ENCODE measurements at regions not wholly inside any gene's neighbourhood (a gene's known extent, or its start where the extent isn't known, plus 50 kb on each side); places are given as distances from the start of the nearest gene placed in this dataset.

DNA sequence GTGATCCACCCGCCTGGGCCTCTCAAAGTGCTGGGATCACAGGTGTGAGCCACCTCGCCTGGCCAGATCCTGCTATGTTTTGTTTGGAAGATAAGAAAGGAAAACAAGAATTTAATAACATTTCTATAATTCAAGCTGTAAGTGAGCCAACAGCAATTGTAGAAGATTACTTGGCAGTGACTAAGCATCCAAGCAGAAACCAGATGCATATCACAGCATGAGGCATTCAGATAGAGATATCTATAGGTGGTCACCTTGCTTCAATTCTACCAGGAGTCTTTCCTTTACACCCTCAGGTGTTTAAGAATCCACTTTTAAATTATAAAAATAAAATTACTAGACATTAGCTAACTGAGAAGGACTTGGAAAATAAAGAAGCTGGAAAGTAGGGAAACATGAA, 83.9 kb upstream of the ATF7IP start:
- Histone ChIP-seq H3K4me3 (replicated peaks in 1 of 3) (no peak overlapping the region), H3K27ac (no peak overlapping the region), H3K9me3 (no peaks in the 10 kb centered on the region), H3K4me1 (no peaks in the 10 kb centered on the region), H3K36me3 (no peaks in the 10 kb centered on the region), H3K27me3 (no peaks in the 10 kb centered on the region)
- intact Hi-C loops (cut with DNase I), result no loop called here
- 94 to 99% methylated on average over 2 of the region's 2 CpGs for WGBS, 2 donors
- no peak for DNase-seq
- TF ChIP-seq, protein P1, sequence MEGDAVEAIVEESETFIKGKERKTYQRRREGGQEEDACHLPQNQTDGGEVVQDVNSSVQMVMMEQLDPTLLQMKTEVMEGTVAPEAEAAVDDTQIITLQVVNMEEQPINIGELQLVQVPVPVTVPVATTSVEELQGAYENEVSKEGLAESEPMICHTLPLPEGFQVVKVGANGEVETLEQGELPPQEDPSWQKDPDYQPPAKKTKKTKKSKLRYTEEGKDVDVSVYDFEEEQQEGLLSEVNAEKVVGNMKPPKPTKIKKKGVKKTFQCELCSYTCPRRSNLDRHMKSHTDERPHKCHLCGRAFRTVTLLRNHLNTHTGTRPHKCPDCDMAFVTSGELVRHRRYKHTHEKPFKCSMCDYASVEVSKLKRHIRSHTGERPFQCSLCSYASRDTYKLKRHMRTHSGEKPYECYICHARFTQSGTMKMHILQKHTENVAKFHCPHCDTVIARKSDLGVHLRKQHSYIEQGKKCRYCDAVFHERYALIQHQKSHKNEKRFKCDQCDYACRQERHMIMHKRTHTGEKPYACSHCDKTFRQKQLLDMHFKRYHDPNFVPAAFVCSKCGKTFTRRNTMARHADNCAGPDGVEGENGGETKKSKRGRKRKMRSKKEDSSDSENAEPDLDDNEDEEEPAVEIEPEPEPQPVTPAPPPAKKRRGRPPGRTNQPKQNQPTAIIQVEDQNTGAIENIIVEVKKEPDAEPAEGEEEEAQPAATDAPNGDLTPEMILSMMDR (IDR thresholded peaks at IDR 0.05), result no peak
- no peak for TF ChIP-seq POLR2A (IDR thresholded peaks at IDR 0.05)

DNA sequence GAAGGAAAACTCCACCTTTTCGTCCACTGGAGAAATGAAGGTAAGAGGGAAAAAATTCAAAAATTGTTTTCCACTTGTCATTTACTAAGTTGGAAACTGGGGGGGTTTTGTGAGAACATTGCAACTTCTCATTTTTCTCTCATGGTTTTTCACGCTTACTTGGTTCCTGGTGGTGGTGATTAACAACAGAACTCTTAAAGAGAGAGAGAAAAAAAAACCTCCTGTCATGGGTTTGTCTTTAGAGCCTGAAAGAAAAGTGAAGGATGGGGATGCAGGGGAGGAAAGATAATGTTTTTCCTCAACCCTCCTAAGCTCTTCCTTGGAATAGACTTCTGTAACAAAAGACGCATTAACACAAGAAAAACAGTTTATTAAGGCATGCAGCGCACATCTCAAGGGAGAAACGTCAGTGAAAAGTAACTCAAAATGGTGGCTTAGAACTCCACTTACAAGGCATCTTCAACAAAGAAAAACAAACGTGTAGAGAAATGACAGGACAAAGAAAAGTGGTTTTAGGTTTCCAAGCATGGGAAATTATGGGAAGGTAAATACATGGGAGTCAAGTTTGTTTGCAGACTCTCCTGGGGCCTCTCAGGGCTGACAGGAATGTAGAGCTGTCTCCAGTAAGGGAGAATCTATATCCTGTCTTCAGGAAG, 81.9 kb upstream of the ATF7IP start:
- H3K36me3 ChIP-seq, result no peaks in the 10 kb centered on the region
- H3K4me3 ChIP-seq (replicated peaks in 1 of 3), result no peak overlapping the region
- WGBS, 2 donors, result 47 to 53% methylated on average over 6 of the region's 6 CpGs
- H3K27ac ChIP-seq, result no peak overlapping the region
- TF ChIP-seq, protein P1 (IDR thresholded peaks at IDR 0.05), result peak in 1 of 6 experiments; percentile 10
- no peak for TF ChIP-seq POLR2A (IDR thresholded peaks at IDR 0.05)
- no peak for DNase-seq
- no peaks in the 10 kb centered on the region for H3K4me1 ChIP-seq
- H3K9me3 ChIP-seq, result no peaks in the 10 kb centered on the region
- H3K27me3 ChIP-seq, result no peaks in the 10 kb centered on the region
- intact Hi-C loops (cut with DNase I), result no loop called here

DNA sequence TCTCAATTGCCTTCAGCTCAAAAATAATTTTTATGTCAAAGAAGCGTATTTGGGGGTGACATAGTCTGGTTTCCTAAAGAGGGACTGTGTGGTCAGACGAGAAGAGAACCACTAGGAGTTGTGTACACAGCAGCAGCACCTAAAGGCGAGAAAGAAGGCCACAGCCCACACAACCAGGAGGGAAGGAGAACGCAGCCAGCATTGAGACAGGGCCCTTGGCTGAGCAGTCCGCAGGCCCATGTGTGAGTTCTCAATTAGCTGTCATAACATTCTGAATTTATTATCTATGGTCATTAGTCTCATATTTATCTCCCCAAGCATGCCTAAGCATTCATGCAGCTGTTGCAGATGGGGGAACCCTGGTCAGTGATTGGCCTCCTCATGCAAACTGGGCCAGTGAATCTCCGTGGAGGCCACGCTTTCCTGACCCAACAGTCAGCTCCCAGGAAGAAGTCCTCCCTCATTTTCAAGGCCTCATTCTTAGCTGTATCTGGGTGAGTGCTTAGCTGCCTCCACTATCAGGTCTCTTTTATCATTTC, 81.2 kb upstream of the ATF7IP start:
- H3K27ac ChIP-seq, result no peak overlapping the region

DNA sequence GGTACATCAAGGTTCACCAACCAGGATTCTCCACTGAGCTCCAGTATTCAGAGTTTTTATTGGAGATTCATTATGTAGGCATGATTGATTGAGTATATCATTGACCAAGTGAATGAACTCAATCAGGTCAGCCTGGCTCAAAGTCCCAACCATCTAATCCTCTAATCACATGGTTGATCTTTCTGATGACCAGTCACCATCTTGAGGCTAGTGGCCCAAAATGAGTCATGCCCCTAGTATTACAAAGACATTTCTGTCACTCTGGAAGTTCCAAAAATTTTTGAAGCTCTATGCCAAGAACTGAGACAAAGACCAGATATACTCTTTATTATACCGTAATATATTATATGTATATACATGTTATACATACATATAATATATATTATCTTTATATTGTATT, 75.9 kb upstream of the ATF7IP start:
- Histone ChIP-seq H3K9me3 (no peaks in the 10 kb centered on the region), H3K27ac (no peak overlapping the region), H3K27me3 (no peaks in the 10 kb centered on the region), H3K36me3 (no peaks in the 10 kb centered on the region), H3K4me3 (replicated peaks in 1 of 3) (no peak overlapping the region), H3K4me1 (no peaks in the 10 kb centered on the region)
- TF ChIP-seq POLR2A (IDR thresholded peaks at IDR 0.05), result no peak
- 87 to 93% methylated on average over 1 of the region's 1 CpG for WGBS, 2 donors
- intact Hi-C loops (cut with DNase I), result no loop called here
- no peak for DNase-seq

More for the DNA sequence above, 81.2 kb upstream of the ATF7IP start:
- Histone ChIP-seq H3K27me3 (no peaks in the 10 kb centered on the region), H3K9me3 (no peaks in the 10 kb centered on the region), H3K4me3 (replicated peaks in 1 of 3) (no peak overlapping the region), H3K36me3 (no peaks in the 10 kb centered on the region), H3K4me1 (no peaks in the 10 kb centered on the region)
- WGBS, 2 donors, result 79 to 82% methylated on average over 7 of the region's 7 CpGs
- TF ChIP-seq, protein P1 (IDR thresholded peaks at IDR 0.05), result no peak
- TF ChIP-seq POLR2A (IDR thresholded peaks at IDR 0.05), result no peak
- intact Hi-C loops (cut with DNase I), result no loop called here
- no peak for DNase-seq

DNA sequence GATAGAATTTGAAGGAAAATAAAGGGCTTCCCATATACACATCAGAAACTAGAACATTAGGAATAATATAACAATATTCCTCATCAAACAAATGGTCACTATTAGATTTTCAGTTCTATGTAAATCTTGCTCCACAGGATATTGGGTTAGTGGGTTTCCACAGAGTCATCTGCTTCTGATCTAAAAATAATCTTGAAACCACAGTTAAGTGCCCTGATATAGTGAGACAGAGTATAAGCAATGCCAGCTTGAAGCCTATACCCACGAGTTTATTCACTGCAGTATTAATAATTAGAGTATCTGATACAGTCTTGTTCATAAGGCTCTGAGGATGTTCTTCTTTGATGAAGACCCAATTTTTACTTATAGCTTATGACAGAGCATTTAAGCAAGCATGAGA, 74.5 kb upstream of the ATF7IP start:
- DNase-seq, result no peak
- 79 to 92% methylated on average over 1 of the region's 1 CpG for WGBS, 2 donors
- no peak for TF ChIP-seq POLR2A (IDR thresholded peaks at IDR 0.05)
- TF ChIP-seq, protein P1 (IDR thresholded peaks at IDR 0.05), result no peak
- Histone ChIP-seq H3K4me3 (replicated peaks in 1 of 3) (no peak overlapping the region), H3K9me3 (no peaks in the 10 kb centered on the region), H3K27me3 (no peaks in the 10 kb centered on the region), H3K27ac (no peak overlapping the region), H3K36me3 (no peaks in the 10 kb centered on the region), H3K4me1 (no peaks in the 10 kb centered on the region)
- intact Hi-C loops (cut with DNase I), result no loop called here

Measured in thyroid gland (tissue), 4 donors.